ENCODE measurements at regions not wholly inside any gene's neighbourhood (a gene's known extent, or its start where the extent isn't known, plus 50 kb on each side); places are given as distances from the start of the nearest gene placed in this dataset.
A peak's percentile ranks its signal among the peaks of the same experiment; 100 is the strongest.

DNA sequence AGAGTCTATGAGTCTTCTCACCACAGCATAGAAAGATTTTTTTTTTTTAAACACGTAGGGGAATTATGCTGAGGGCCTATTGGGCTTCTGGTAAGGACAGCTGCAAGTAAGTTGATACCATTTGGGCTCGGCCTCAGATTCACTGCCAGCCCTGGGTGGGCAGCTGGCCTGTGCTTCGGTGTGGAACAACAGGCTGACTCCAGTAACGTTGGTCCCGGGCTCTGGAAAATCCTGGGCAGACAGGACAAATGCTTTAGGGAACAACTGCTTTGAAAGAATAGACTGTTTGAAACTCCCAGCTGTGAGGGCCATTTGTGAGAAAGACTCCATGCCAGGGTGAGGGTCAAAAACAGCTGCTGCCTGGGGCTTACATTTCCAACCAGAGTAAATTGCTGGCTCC lies 366.5 kb downstream of the QKI start:
- TF ChIP-seq TAF1 (IDR thresholded peaks at IDR 0.05; ENCODE audit: low read depth), result no peak; the same call in 1 of the 2 replicates
- TF ChIP-seq EGR1 (IDR thresholded peaks at IDR 0.05), result no peak
- TF ChIP-seq, protein P1, sequence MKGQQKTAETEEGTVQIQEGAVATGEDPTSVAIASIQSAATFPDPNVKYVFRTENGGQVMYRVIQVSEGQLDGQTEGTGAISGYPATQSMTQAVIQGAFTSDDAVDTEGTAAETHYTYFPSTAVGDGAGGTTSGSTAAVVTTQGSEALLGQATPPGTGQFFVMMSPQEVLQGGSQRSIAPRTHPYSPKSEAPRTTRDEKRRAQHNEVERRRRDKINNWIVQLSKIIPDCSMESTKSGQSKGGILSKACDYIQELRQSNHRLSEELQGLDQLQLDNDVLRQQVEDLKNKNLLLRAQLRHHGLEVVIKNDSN (IDR thresholded peaks at IDR 0.05), result no peak
- no peak for TF ChIP-seq CEBPB (IDR thresholded peaks at IDR 0.05)
- TF ChIP-seq, protein P2, sequence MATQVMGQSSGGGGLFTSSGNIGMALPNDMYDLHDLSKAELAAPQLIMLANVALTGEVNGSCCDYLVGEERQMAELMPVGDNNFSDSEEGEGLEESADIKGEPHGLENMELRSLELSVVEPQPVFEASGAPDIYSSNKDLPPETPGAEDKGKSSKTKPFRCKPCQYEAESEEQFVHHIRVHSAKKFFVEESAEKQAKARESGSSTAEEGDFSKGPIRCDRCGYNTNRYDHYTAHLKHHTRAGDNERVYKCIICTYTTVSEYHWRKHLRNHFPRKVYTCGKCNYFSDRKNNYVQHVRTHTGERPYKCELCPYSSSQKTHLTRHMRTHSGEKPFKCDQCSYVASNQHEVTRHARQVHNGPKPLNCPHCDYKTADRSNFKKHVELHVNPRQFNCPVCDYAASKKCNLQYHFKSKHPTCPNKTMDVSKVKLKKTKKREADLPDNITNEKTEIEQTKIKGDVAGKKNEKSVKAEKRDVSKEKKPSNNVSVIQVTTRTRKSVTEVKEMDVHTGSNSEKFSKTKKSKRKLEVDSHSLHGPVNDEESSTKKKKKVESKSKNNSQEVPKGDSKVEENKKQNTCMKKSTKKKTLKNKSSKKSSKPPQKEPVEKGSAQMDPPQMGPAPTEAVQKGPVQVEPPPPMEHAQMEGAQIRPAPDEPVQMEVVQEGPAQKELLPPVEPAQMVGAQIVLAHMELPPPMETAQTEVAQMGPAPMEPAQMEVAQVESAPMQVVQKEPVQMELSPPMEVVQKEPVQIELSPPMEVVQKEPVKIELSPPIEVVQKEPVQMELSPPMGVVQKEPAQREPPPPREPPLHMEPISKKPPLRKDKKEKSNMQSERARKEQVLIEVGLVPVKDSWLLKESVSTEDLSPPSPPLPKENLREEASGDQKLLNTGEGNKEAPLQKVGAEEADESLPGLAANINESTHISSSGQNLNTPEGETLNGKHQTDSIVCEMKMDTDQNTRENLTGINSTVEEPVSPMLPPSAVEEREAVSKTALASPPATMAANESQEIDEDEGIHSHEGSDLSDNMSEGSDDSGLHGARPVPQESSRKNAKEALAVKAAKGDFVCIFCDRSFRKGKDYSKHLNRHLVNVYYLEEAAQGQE (IDR thresholded peaks at IDR 0.05; ENCODE audit: low read depth), result no peak
- TF ChIP-seq, protein P3, sequence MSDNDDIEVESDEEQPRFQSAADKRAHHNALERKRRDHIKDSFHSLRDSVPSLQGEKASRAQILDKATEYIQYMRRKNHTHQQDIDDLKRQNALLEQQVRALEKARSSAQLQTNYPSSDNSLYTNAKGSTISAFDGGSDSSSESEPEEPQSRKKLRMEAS (IDR thresholded peaks at IDR 0.05), result peak; percentile 36; the same call in 1 of the 2 replicates
- peak; percentile 45; the same call in 1 of the 2 replicates for TF ChIP-seq EP300 (IDR thresholded peaks at IDR 0.05; ENCODE audit: borderline replicate concordance)
- no peak for TF ChIP-seq YY1 (IDR thresholded peaks at IDR 0.05; ENCODE audit: low read depth)
- TF ChIP-seq FOXM1 (IDR thresholded peaks at IDR 0.05; ENCODE audit: borderline replicate concordance, low read depth), result 0 out of 2 replicates have a peak, but pooled peaks have one; percentile 25
